HG02973 (cell line): ENCODE measurements at regions not wholly inside any gene's neighbourhood (a gene's known extent, or its start where the extent isn't known, plus 50 kb on each side); places are given as distances from the start of the nearest gene placed in this dataset.
"Not testable (repeated sequence)": the region's sequence is repeated elsewhere in the genome, so short reads cannot be mapped to it uniquely, and the experiment has no call there.

ENCODE experiments used
- ATAC-seq: cut with Tn5 transposase; IDR thresholded peaks from one replicate; pipeline ENCODE4 v1.9.1; 2021; ENCODE audit warnings: moderate library complexity; ENCODE audit not compliant: unreplicated experiment

GRCh38 chr15:20019758-20020157 lies 521.8 kb downstream of the GOLGA6L6 start:
- ATAC-seq: not testable (repeated sequence)

DNA sequence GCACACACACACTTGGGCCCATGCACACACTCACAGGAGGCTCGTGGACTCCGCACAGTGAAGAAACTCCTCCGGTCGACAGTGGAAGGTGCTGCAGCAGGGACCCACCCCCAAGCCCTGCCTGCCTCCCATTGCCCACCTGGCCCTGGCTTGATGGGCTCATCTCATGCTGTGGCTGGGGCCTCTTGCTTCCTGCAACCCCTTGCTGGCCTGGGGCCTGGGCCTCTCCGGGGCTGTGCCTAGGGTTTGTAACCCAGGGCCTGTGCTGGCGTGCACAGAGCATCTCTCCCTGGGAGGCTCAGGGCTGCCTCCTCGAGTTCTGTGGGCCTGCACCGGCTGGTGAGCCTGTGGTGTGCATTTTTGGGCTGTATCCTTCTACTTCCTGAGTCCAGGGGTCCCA lies 524.0 kb downstream of the GOLGA6L6 start:
- ATAC-seq: not testable (repeated sequence)

DNA sequence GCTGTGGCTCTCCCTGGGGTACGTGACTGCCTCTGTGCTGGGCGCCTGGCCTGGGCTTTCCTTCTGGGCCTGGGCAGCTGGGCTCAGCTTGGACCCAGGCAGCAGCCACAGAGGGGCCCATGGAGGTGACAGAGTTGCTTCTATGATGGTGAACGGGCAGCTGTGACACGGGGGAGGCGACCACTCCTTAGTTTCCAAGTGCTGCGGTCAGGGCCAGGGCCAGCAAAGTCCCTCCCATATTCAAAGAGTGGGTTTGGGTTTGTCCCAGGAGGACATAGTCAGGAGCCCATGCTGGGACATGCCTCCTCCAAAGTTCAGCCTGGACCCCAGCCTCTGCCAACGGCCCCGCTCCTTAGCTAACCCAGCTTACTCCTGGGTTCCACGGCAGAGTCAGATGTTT lies 524.7 kb downstream of the GOLGA6L6 start:
- not testable (repeated sequence) for ATAC-seq

GRCh38 chr15:20012837-20013236 lies 528.8 kb downstream of the GOLGA6L6 start:
- ATAC-seq: not testable (repeated sequence)

DNA sequence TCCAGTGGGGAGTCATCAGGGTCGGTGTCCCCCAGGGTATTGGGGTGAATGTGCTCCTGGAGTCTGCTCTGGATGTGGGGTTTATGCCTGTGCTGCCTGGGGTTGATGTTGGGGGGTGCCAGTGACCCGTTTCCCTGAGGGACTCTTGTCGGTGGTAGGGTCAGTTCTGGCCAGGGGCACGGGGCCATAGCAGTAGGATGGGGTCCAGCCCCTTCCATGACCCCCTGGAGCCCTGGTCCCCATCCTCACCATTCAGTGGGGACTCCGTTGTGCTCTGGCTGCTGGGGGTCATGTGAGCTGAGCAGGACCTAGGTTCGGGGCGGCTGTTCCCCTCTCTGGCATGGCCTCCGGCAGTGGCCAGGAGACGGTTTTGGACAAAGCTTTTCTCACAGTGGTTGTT lies 530.8 kb downstream of the GOLGA6L6 start:
- not testable (repeated sequence) for ATAC-seq

DNA sequence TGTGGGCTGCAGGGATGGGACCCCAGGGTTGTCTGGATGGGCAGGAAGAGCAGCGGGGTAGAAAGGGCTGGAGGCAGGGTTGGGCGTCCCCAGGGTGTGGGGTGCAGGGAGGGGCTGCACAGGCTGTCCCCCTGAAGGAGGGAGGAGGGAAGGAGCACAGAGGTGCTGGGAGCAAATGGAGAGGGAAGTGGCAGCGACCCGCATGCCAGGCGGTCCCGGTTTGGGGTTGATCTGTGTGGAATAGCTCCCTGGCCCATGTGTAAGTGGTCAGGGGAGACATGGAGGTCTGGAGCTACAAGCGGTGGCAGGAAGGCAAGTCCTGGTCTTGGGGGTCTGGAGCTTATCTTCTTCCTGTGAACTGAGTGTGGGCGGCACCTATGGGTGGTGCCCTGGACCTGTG lies 532.0 kb downstream of the GOLGA6L6 start:
- not testable (repeated sequence) for ATAC-seq

GRCh38 chr15:20007338-20007737 lies 534.3 kb downstream of the GOLGA6L6 start:
- not testable (repeated sequence) for ATAC-seq

DNA sequence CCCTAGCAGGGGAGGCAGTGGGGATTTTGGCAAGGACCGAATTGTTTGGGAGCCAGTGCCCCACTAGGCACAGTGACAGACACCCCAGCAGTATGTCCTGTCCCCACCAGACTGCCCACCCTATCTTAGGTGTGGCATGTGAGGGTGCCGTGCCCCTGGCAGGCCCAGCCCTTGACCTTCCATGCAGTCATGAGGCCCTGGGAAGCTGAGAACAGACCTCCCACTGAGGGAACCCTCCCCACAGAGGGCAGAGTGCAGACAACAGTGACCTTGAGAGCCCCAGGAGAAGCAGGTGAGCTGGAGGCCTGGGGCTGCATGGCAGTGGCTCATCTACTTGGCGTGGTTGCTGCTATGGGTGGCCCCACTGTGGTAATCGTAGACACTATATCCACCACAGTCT lies 538.1 kb downstream of the GOLGA6L6 start:
- not testable (repeated sequence) for ATAC-seq

- ATAC-seq: not testable (repeated sequence)
Measured at GRCh38 chr15:20002560-20002959, 539.0 kb downstream of the GOLGA6L6 start.

GRCh38 chr15:19996574-19997194 lies 544.9 kb downstream of the GOLGA6L6 start:
- ATAC-seq: not testable (repeated sequence)

DNA sequence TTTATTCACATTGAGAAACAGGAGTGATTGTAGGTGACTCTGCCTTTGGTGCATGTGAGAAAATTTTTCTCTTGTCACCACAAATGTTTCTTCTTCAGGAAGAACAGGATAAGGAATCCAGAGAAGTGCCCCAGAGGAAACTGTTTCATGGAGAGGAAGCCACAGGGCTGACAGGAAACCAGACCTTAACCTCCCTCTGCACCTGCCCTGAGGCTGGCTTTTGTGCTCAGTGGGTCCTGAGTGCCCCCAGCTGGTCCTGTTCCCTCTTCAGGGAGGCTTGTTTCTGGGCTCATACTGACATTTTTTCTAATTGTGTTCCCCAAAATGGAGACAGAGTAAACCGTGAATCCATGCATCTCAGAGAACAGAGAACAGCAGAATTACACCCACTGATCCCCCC lies 546.3 kb downstream of the GOLGA6L6 start:
- not testable (repeated sequence) for ATAC-seq

DNA sequence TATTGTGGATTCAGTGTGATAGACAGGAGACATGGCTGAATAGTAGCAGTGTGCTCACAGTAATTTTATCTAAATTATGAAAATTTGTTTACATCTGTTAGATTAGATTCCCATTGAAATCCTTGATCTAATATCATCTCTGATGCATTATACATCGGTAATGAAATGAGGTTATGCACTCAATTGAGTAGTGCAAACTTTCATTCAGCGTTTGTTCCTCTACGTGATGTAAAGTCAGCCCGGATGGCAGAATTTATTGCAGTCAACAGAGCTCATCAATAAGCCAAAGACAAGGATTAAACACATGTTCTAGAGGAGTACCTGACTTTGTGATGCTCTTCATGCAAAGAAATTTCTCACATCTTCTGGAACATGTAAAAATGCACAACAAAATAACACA lies 549.2 kb downstream of the GOLGA6L6 start:
- no peak for ATAC-seq

- no peak for ATAC-seq
Measured at GRCh38 chr15:19988094-19988660, 553.4 kb downstream of the GOLGA6L6 start.

DNA sequence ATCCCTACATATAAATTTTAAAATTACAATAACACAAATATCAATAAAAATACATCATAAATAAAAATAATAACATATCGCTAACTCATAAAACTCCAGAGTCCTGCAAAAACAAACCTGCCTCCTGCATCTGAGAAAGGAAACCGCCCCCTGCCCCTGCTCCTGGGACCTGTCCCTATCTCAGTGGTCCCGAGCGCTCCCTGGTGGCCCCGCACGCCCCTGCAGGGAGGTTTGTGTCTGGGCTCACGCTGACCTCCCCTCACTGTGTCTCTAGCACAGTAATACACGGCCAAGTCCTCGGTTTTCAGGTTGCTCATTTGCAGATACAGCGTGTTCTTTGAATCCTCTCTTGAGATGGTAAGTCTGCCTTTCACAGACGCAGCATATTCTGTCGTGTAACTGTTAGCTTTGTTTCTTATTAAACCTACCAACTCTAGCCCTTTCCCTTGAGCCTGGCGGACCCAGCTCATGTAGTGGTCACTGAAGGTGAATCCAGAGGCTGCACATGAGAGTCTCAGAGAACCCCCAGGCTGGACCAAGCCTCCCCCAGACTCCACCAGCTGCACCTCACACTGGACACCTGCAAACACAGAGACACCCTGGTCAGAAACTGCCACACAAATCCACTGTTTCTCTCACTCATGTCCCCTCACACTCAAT lies 554.1 kb downstream of the GOLGA6L6 start:
- no peak for ATAC-seq

DNA sequence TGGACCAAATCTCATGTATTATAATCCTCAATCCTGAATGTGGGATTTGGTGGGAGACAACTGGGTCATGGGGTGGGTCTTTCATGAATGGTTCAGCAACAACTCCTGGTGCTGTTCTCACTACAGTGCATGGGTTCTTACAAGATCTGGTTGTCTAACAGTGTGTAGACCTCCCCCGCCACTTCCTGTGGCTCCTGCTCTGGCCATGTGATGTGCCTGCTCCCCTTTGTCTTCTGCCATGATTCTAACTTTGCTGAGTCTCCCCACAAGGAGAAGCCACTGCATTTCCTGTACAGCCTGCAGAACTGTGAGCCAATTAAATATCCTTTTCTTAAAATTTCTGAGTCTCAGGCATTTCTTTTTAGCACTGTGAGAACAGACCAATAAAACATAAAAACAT lies 557.5 kb downstream of the GOLGA6L6 start:
- ATAC-seq: no peak

DNA sequence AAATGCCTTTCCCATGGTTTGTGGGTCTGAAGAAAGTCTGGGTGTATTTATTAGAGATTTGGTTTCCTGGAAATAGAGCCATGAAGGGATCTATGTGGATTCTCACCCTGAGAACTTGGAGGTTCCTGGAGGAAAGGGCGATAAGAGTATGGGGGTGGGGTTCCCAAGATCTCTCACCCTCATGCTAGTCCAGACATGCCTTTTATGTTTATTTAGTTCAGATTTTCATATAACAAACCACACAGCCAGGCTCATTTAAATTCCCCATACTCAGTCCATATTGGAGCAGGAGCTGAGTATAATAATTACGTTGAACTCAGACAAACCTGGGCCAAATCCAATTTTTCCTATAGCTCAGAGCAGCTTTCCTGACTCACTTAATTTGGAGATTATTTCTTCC lies 566.6 kb downstream of the GOLGA6L6 start:
- no peak for ATAC-seq

- ATAC-seq: no peak
Measured at GRCh38 chr15:19973718-19974117, 567.9 kb downstream of the GOLGA6L6 start.

GRCh38 chr15:19972582-19972981 lies 569.0 kb downstream of the GOLGA6L6 start:
- not testable (repeated sequence) for ATAC-seq

- ATAC-seq: not testable (repeated sequence)
Measured at GRCh38 chr15:19965574-19965973, 576.0 kb downstream of the GOLGA6L6 start.

DNA sequence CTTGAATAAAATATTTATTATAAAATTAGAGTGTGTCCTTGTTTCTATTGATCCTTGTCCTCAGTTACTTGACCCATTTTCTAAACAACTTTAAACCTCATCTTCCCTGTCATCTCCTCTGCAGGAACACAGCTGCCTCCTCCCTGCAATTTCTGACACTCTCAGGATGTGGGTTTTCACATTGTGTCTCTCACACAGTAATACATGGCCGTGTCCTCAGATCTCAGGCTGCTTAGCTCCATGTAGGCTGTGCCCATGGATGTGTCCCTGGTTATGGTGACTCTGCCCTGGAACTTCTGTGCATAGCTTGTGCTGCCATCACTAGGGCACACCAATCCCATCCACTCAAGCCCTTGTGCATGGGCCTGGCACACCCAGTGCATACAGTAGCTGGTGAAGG lies 577.1 kb downstream of the GOLGA6L6 start:
- not testable (repeated sequence) for ATAC-seq

DNA sequence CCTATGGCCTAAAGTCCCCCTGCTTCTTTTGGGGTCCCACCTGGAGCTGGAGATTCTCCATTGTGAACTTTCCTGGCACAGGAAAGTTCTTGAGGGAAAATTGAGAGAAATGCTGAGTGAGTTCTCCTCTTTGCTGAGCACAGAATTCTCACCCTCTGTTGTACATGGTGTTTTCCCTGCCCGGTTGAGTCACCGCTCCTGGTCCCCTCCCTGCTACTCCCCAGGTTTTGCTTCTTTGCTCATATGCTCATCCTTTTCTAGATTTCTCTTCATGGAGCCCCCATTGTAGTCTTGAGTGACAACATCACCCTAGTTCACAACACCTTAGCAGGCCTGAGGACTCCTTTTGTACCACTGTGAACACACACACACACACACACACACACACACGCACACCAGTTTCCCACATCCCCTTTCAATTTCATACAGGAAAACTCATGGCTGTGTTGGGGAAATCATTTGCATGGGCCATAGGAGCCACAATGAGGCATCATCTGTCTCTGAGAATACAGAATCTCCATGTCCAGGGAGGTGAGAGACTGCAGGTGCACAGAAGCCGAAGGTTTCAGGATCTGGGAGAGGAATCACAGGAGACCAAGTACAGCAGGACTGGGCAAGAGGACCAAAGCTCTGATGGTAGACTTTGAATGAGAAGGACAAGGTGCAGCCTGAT lies 585.3 kb downstream of the GOLGA6L6 start:
- no peak for ATAC-seq
